HCT116 (cell line): ENCODE measurements at regions not wholly inside any gene's neighbourhood (a gene's known extent, or its start where the extent isn't known, plus 50 kb on each side); places are given as distances from the start of the nearest gene placed in this dataset.

Source experiments
- EGR1 ChIP-seq: IDR thresholded peaks from 2 replicates; pipeline ENCODE4 v1.6.1; 2012; ENCODE audit warnings: low read depth
- EZH2 ChIP-seq: fragments of 200-600 bp; sonication (generic); IDR thresholded peaks from 2 replicates; pipeline ENCODE4 v1.6.1; 2017; ENCODE audit warnings: antibody characterized with exemption, mixed run types
- JUND ChIP-seq: IDR thresholded peaks from 2 replicates; pipeline ENCODE4 v1.6.1; 2012
- POLR2A ChIP-seq: IDR thresholded peaks from 2 replicates; pipeline ENCODE4 v1.7.0; 2011; ENCODE audit warnings: borderline replicate concordance; ENCODE audit not compliant: insufficient read depth, insufficient read length; ENCODE audit errors: extremely low read depth
- POLR2AphosphoS5 ChIP-seq: IDR thresholded peaks from 2 replicates; pipeline ENCODE4 v1.6.1; 2011; ENCODE audit warnings: mild to moderate bottlenecking, low read depth, low read length, moderate library complexity
- RAD21 ChIP-seq: IDR thresholded peaks from 2 replicates; pipeline ENCODE4 v1.6.1; 2012; ENCODE audit warnings: low read depth, mild to moderate bottlenecking
- SP1 ChIP-seq: IDR thresholded peaks from 2 replicates; pipeline ENCODE4 v1.6.1; 2012; ENCODE audit warnings: low read depth
- YY1 ChIP-seq: IDR thresholded peaks from 2 replicates; pipeline ENCODE4 v1.6.1; 2011; ENCODE audit warnings: low read length, low read depth, moderate library complexity, mild to moderate bottlenecking; ENCODE audit not compliant: insufficient replicate concordance; ENCODE audit errors: extremely low read depth
- TF ChIP-seq, protein P1 (sequence below), 3 experiments: fragments of 200-600 bp in 1 of 3; sonication (generic) in 1 of 3; IDR thresholded peaks in 2 of 3; conservative IDR thresholded peaks in 1 of 3; 2 replicates each; pipeline ENCODE4 v1.5.1; 2012 to 2017; ENCODE audit warnings: low read depth in 2 of 3, low read length in 2 of 3, antibody characterized with exemption in 1 of 3, borderline replicate concordance in 1 of 3, control low read depth in 1 of 3, mild to moderate bottlenecking in 1 of 3, mixed read lengths in 1 of 3, mixed run types in 1 of 3, moderate library complexity in 1 of 3; ENCODE audit not compliant: insufficient read depth in 1 of 3
- TF ChIP-seq, protein P2 (sequence below): IDR thresholded peaks from 2 replicates; pipeline ENCODE4 v1.6.1; 2012; ENCODE audit warnings: low read depth

DNA sequence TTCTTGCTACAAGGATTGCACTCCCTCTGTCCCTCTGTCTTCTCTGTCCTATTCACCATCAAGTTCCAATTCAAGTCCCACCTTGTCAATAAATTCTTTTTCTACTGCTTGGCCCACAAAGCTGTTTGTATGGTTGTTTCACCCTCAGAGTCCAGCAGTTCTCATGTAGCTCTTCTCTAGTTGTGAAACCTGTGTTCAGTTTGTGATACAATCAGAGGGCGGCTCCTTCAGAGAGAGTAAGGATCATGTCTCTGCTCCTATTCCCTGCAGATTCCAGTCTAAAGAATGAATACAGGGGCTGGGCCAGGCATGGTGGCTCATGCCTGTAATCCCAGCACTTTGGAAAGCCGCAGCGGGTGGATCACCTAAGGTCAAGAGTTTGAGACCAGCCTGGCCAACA, 126.6 kb upstream of the BET1 start:
- TF ChIP-seq YY1 (no peak), EZH2 (no peak), POLR2A (no peak), RAD21 (no peak), EGR1 (no peak), POLR2AphosphoS5 (no peak), JUND (no peak), SP1 (no peak)
- TF ChIP-seq, protein P1, sequence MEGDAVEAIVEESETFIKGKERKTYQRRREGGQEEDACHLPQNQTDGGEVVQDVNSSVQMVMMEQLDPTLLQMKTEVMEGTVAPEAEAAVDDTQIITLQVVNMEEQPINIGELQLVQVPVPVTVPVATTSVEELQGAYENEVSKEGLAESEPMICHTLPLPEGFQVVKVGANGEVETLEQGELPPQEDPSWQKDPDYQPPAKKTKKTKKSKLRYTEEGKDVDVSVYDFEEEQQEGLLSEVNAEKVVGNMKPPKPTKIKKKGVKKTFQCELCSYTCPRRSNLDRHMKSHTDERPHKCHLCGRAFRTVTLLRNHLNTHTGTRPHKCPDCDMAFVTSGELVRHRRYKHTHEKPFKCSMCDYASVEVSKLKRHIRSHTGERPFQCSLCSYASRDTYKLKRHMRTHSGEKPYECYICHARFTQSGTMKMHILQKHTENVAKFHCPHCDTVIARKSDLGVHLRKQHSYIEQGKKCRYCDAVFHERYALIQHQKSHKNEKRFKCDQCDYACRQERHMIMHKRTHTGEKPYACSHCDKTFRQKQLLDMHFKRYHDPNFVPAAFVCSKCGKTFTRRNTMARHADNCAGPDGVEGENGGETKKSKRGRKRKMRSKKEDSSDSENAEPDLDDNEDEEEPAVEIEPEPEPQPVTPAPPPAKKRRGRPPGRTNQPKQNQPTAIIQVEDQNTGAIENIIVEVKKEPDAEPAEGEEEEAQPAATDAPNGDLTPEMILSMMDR (IDR thresholded peaks at IDR 0.05 in 2 of 3, conservative IDR thresholded peaks at IDR 0.05 in 1 of 3; ENCODE audit: borderline replicate concordance in 1 of 3, insufficient read depth in 1 of 3, low read depth in 2 of 3, low read length in 2 of 3), result no peak
- TF ChIP-seq, protein P2, sequence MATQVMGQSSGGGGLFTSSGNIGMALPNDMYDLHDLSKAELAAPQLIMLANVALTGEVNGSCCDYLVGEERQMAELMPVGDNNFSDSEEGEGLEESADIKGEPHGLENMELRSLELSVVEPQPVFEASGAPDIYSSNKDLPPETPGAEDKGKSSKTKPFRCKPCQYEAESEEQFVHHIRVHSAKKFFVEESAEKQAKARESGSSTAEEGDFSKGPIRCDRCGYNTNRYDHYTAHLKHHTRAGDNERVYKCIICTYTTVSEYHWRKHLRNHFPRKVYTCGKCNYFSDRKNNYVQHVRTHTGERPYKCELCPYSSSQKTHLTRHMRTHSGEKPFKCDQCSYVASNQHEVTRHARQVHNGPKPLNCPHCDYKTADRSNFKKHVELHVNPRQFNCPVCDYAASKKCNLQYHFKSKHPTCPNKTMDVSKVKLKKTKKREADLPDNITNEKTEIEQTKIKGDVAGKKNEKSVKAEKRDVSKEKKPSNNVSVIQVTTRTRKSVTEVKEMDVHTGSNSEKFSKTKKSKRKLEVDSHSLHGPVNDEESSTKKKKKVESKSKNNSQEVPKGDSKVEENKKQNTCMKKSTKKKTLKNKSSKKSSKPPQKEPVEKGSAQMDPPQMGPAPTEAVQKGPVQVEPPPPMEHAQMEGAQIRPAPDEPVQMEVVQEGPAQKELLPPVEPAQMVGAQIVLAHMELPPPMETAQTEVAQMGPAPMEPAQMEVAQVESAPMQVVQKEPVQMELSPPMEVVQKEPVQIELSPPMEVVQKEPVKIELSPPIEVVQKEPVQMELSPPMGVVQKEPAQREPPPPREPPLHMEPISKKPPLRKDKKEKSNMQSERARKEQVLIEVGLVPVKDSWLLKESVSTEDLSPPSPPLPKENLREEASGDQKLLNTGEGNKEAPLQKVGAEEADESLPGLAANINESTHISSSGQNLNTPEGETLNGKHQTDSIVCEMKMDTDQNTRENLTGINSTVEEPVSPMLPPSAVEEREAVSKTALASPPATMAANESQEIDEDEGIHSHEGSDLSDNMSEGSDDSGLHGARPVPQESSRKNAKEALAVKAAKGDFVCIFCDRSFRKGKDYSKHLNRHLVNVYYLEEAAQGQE, result no peak
